Stimulated activated CD8-positive, alpha-beta memory T cell treated with anti-CD3 and anti-CD28 coated beads, Interleukin-4, amount 100 ng/mL, for 4 hours (primary cell): ENCODE measurements at regions not wholly inside any gene's neighbourhood (a gene's known extent, or its start where the extent isn't known, plus 50 kb on each side); places are given as distances from the start of the nearest gene placed in this dataset.
"Not testable (repeated sequence)": the region's sequence is repeated elsewhere in the genome, so short reads cannot be mapped to it uniquely, and the experiment has no call there.

Experiments
- DNase-seq, 2 donors: peaks; one replicate each; pipeline ENCODE4 v3.0.0-alpha.2; 2020; ENCODE audit warnings: low read depth in 2 of 2, low spot score in 1 of 2

- no peak for DNase-seq
These were observed 190.6 kb downstream of the MAT2B start for GRCh38 chr5:163695830-163696578.

DNA sequence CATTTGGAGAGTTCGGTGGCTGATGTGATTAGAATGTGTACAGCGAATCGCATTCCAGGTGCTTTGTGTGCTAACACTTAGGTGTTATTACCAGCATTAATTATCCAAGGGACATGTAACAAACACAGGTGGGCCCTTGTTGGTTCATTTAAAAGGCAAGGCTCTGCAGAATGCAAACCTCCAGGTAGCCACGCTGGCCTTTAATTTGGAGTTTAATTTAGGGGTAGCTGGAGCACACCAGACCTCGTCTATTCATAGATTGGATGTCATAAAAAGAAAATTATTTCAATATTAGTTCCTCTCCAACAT lies 191.1 kb downstream of the MAT2B start:
- no peak for DNase-seq

- DNase-seq: no peak
These were observed 200.8 kb downstream of the MAT2B start for GRCh38 chr5:163706053-163706771.

- DNase-seq: no peak
These were observed 206.6 kb downstream of the MAT2B start for GRCh38 chr5:163712011-163712410.

GRCh38 chr5:163718272-163718671 lies 212.9 kb downstream of the MAT2B start:
- DNase-seq: no peak

DNA sequence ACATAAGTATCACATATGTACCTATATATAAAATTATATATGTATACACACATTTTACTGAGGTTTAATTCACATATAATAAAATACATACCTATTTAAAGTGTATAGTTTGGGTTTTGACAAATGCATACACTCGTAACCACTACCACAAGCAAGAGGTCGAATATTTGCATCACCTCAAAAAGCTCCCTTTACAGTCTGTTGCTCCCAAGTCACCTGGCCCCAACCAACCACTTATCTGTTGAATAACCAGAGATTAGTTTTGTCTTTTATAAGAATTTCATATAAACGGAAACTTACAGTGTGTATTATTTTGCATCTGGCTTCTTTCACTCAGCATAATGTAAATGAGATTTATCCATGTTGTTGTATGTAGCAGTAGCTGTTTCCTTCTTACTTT lies 218.9 kb downstream of the MAT2B start:
- DNase-seq: no peak

DNA sequence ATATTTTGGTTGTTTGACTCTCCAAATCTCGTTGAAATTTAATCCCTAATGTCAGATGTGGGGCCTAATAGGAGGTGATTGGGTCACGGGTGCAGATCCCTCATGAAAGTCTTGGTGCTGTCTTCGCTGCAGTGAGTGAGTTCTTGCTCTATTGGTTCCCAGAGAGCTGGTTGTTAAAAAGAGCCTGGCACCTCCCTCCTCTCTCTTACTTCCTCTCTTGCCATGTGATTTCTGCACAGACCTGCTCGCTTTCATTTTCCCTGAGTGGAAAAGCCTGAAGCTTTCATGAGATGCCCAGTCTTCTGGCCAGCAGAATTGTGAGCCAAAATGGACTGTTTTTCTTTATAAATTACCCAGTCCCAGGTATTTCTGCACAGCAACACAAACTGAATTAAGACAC lies 221.6 kb downstream of the MAT2B start:
- no peak for DNase-seq

DNA sequence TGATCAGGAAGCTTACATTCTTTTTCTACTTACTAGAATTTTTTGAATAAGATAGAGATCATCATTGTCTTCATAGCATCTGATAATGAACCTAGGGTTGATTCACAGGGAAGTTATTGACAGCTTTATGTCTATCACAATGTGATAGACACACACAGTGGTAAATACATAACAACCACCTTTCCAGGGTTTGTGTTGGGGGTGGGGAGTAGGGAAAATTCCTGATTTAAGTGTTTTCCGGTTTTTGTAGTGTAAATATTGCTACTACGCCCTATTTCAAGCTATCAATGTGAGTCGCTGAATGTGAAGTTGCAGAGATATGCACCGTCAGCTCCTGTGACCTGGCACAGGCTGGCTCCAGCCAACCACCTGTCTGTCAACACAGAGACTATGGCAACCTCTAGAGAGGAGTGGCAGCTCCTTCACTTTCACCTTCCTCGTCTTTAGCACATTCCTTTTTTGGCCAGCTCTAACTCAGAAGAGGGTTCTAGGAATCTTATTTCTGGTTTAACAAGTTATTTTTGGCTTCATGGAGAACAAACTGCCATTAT lies 224.9 kb downstream of the MAT2B start:
- no peak for DNase-seq

DNA sequence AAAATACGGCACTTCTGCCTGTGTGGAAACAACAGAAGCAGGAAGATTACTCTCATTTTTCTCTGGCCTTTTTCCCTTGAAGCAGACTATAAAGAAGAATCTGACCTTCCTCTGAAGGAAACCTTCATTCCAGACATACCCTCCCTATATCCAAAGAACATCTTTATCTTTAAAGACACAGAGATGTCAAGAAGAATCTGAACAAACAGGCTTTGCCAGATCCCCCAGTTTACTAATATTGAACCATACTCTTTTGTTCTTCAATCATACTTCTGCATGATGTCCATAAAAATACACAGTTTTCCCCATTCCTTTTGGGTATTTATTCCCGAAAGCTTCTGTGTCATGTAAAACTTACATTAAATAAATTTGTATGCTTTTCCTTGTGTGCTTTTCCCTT lies 225.8 kb downstream of the MAT2B start:
- DNase-seq: no peak

DNA sequence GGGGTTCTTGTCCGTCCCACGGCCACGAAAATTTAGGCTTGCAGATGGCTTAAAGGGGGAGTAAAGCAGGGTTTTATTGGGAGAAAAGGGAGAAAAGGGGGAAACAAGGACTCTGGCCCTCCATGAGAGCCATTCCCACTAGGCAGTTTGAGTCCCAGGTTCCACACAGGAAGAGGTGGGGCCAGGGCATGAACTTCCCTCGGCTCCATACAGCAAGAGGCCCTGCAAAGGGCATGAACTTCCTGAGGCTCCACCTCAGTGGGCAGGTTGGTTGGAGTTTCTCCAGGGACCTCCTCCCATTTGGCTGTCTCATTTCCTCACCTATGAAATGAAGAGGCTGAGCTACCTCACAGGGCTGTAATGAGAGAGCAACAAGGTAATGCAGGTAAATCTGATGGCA lies 229.7 kb downstream of the MAT2B start:
- DNase-seq: no peak

- no peak for DNase-seq
These were observed 242.2 kb downstream of the MAT2B start for GRCh38 chr5:163747586-163747985.

DNA sequence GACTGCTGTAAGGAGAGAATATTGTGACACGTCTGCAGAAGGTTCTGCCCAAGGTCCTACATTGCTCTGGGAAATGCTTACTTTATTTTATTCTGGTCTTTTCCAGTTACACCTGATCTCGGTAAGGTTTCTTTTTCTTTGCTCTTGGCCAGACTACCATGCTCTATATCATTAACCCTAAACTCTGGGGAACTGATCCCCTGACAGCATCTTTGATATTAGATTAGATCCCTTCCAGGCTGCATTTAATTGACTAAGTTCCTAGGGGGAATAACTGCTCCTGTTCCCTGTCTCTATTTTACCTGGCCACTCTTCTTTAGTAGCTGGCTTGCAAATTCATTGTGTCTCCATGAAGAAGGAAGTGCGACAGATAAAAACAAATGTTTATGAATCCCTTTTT lies 243.5 kb downstream of the MAT2B start:
- DNase-seq: no peak

DNA sequence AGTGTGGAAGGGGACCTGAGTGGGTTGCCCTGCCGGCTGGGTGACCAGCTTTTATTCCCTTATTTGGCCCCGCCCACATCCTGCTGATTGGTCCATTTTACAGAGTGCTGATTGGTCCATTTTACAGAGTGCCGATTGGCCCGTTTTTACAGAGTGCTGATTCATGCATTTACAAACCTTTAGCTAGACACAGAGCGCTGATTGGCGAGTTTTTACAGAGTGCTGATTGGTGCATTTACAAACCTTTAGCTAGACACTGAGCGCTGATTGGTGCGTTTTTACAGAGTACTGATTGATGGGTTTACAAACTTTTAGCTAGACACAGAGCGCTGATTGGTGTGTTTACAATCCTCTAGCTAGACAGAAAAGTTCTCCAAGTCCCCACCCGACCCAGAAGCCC lies 245.0 kb downstream of the MAT2B start:
- DNase-seq: not testable (repeated sequence)

- DNase-seq: no peak
These were observed 250.1 kb downstream of the MAT2B start for GRCh38 chr5:163755505-163755904.

DNA sequence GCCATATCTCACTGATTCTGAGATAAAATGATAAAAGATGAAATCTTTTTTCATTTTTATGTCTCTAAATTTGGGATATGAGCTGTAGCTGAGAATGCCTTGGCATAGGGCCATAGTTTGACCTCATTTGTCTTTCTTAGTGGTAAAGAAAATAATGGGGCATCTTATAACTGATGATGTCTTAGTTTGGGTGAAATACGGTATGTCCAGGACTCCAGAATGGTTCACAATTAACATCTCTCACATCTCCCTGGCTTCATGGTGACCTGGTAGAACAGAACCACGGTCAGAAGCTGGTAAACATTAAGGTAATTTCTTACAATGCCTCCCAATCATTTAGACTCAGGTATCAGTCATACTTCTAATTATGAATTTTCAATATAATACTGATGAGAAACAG lies 250.8 kb downstream of the MAT2B start:
- no peak for DNase-seq

DNA sequence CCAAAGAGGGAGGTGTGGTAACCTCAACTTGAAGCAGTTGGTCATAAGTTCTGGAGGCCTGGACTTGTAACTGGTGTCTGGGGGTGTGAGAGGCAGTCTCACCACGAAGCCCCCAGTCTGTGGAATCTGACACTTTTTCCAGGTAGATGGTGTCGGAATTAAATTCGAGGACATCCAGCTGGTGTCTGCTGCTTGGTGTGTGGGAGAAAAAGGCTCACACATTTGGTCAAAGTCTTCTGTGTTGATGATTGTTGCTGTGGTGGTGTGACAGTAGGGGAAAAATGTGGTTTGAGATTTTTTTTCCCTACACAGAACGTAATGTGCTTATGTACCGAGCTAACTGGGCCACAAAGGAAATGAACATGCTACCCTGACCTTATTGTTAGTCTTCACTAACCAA lies 251.9 kb downstream of the MAT2B start:
- no peak for DNase-seq

- DNase-seq: no peak
These were observed 252.9 kb downstream of the MAT2B start for GRCh38 chr5:163758283-163758711.

GRCh38 chr5:163759000-163759704 lies 253.7 kb downstream of the MAT2B start:
- DNase-seq: no peak

GRCh38 chr5:163760498-163760897 lies 255.1 kb downstream of the MAT2B start:
- no peak for DNase-seq

DNA sequence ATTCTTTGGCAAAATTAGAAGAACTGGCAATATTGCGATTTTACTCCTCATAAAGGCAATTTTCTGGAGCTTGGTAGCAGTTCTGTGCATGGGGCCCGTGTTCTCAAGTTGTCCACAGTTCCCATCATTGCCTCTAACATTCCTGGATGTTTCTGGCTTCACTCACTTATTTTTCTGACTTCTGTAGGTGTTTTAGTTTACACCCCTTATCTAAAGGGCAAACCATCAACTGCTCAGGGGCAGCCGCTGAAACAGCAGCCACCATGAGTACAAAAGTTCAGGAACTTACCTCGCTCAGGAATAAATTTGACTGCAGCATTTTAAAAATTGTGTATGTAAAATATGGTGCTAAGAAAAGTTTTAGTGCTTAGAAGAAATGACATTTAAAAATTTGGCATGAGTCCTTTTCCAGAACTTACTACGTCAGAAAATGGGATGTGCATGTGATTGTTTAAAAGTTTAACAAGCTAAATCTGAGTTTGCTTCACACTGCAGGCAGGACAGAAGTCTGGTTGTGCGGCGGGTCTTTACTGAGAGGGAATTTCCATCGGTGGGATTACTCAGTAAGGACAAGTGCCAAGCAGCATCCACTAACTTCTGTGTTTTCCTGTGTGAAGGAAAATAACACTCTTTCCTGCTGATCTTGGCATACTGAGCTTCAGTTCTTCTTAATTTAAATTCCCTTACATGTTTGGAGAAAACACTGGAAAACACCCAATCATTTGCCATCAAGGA lies 261.7 kb downstream of the MAT2B start:
- no peak for DNase-seq

DNA sequence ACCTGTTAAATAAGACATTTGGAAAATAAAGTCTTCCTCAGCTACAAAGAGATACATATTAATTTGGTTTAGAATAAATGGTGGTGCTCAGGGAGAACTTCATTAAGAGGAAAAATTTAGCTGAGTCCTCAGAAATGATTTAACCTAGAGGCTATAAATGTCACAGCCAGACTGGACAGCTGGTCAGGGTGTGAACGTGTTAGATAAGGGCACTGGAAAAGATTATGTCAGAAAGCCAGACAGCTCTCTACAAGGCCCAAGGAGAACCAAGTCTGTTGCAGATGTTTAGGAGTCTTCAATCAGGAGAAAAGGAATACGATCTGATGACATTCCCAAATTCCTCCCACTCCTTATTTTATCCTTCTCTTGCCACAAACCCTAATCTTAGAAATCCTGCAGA lies 265.2 kb downstream of the MAT2B start:
- no peak for DNase-seq
